K562 (cell line): ENCODE measurements at regions not wholly inside any gene's neighbourhood (a gene's known extent, or its start where the extent isn't known, plus 50 kb on each side); places are given as distances from the start of the nearest gene placed in this dataset.

ENCODE experiments used
- ATAC-seq: fragments of 200-7000 bp; cut with Tn5 transposase; 3 replicates; pipeline ENCODE4 v1.9.1; 2020; ENCODE audit warnings: moderate library complexity
- BruUV-seq: library from RNA; stranded (reverse); fragments of 400-500 nt; replicated peaks from 2 replicates; lab custom pipeline; 2021; lab: Mats Ljungman, UMichigan
- CTCF ChIA-PET: fragments of 300-600 bp; formaldehyde crosslinking; extraction: SDS; loops from one replicate; lab custom pipeline; 2021; ENCODE audit warnings: low intra/inter-chr PET ratio; lab: Yijun Ruan, JAX
- POLR2A ChIA-PET: fragments of 300-600, 350-650 bp; sonication (Branson Sonifier 250); formaldehyde crosslinking; extraction: SDS; loops from one replicate; lab custom pipeline; 2021; ENCODE audit warnings: antibody characterized with exemption, inconsistent platforms; lab: Yijun Ruan, JAX
- DNase-seq, 4 experiments: peaks; one replicate each; pipeline versions ENCODE4 v3.0.0 to v3.0.0-alpha.2; 2011 to 2018; ENCODE audit warnings: low spot score in 3 of 4, mixed read lengths in 3 of 4; ENCODE audit errors: extremely low read depth in 1 of 4
- FAIRE-seq: peaks from 2 replicates; lab custom pipeline; 2011; peaks lifted over from hg19 to GRCh38; lab: Jason Lieb, UNC
- H2AFZ ChIP-seq: 2 replicates; pipeline ENCODE4 v1.6.0; 2011; ENCODE audit warnings: low read depth, low read length, control low read depth, inconsistent platforms
- H3K27ac ChIP-seq: fragments of 200-600 bp; 3 replicates; pipeline ENCODE4 v1.8.0; 2011; ENCODE audit warnings: low read depth, mild to moderate bottlenecking, control low read depth, inconsistent platforms, low read length, moderate library complexity, mixed read lengths; ENCODE audit errors: extremely low read depth
- H3K27me3 ChIP-seq, 2 experiments: fragments of 300-600 bp in 1 of 2; 2 replicates in 1 of 2; 3 replicates in 1 of 2; pipeline versions ENCODE4 v1.6.0 to v1.8.0; 2011; ENCODE audit warnings: inconsistent platforms in 2 of 2, low read length in 2 of 2, mild to moderate bottlenecking in 1 of 2, mixed read lengths in 1 of 2, moderate library complexity in 1 of 2; ENCODE audit not compliant: control insufficient read depth in 2 of 2, insufficient read depth in 2 of 2
- H3K36me3 ChIP-seq: fragments of 300-600 bp; 3 replicates; pipeline ENCODE4 v1.8.0; 2011; ENCODE audit warnings: mild to moderate bottlenecking, low read length, inconsistent platforms; ENCODE audit not compliant: control insufficient read depth, insufficient read depth
- H3K4me1 ChIP-seq, 2 experiments: fragments of 200-600 bp in 1 of 2; replicated peaks in 1 of 2; 2 replicates in 1 of 2; 3 replicates in 1 of 2; pipeline versions ENCODE4 v1.5.1 to v1.8.0; 2011; ENCODE audit warnings: inconsistent platforms in 2 of 2, low read length in 2 of 2, mild to moderate bottlenecking in 1 of 2, mixed read lengths in 1 of 2, moderate library complexity in 1 of 2; ENCODE audit not compliant: control insufficient read depth in 2 of 2, insufficient read depth in 2 of 2
- H3K4me2 ChIP-seq: 2 replicates; pipeline ENCODE4 v1.6.1; 2011; ENCODE audit warnings: low read length, control low read depth, inconsistent platforms, mixed read lengths; ENCODE audit not compliant: insufficient read depth
- H3K4me3 ChIP-seq: fragments of 200-600 bp; sonication (generic), shearing (Covaris generic); 2 replicates; pipeline ENCODE4 v1.5.1; 2016; ENCODE audit warnings: control low read depth, inconsistent platforms
- H3K79me2 ChIP-seq: fragments of 200-600 bp; 3 replicates; pipeline ENCODE4 v1.8.0; 2011; ENCODE audit warnings: low read length, inconsistent platforms; ENCODE audit not compliant: control insufficient read depth, insufficient read depth
- H3K9ac ChIP-seq, 2 experiments: 2 replicates each; pipeline versions ENCODE4 v1.6.0 to v1.6.1; 2011; ENCODE audit warnings: low read depth in 2 of 2, low read length in 2 of 2, control low read depth in 1 of 2, inconsistent platforms in 1 of 2, mild to moderate bottlenecking in 1 of 2, mixed read lengths in 1 of 2; ENCODE audit not compliant: insufficient read depth in 1 of 2
- H3K9me1 ChIP-seq: one replicate; pipeline ENCODE4 v1.6.0; 2011; ENCODE audit warnings: inconsistent platforms, mild to moderate bottlenecking, low read length, moderate library complexity; ENCODE audit not compliant: control insufficient read depth, insufficient read depth
- H3K9me3 ChIP-seq: replicated peaks from 2 replicates; pipeline ENCODE4 v1.5.1; 2011; ENCODE audit warnings: low read depth, low read length, inconsistent platforms; ENCODE audit not compliant: control insufficient read depth, insufficient read depth
- H4K20me1 ChIP-seq: replicated peaks from 2 replicates; pipeline ENCODE4 v1.6.1; 2011; ENCODE audit warnings: low read length, inconsistent platforms, mixed read lengths; ENCODE audit not compliant: control insufficient read depth, insufficient read depth
- DNMT1 ChIP-seq: fragments of 450-650 bp; IDR thresholded peaks from 2 replicates; pipeline ENCODE4 v1.6.1; 2016; ENCODE audit warnings: antibody characterized with exemption, mild to moderate bottlenecking
- NR2C2 ChIP-seq, 2 experiments: fragments of 200-800 bp in 1 of 2; sonication (Bioruptor generic) in 1 of 2; sonication (generic) in 1 of 2; formaldehyde crosslinking in 1 of 2; IDR thresholded peaks; 2 replicates each; pipeline versions ENCODE4 v1.6.1 to v1.8.0; 2016 to 2022; ENCODE audit warnings: mild to moderate bottlenecking in 1 of 2, missing compliant biosample characterization in 1 of 2, missing genetic modification characterization in 1 of 2, missing genetic modification reagents in 1 of 2
- SETDB1 ChIP-seq: IDR thresholded peaks from one replicate; pipeline ENCODE4 v1.6.1; 2012; ENCODE audit warnings: low read length, control low read depth, inconsistent platforms
- SLC30A9 ChIP-seq: fragments of 250-450 bp; sonication (Bioruptor Pico); IDR thresholded peaks from 2 replicates; pipeline ENCODE4 v1.8.0; 2022; ENCODE audit warnings: mild to moderate bottlenecking, moderate library complexity
- WHSC1 ChIP-seq: IDR thresholded peaks from one replicate; pipeline ENCODE4 v1.6.1; 2012; ENCODE audit warnings: low read length, control low read depth, inconsistent platforms
- ZBTB17 ChIP-seq: fragments of 450-650 bp; formaldehyde crosslinking; IDR thresholded peaks from 2 replicates; pipeline ENCODE4 v1.4.0; 2020; ENCODE audit warnings: mild to moderate bottlenecking
- ZNF707 ChIP-seq: fragments of 250-450 bp; sonication (Bioruptor Pico); conservative IDR thresholded peaks from 2 replicates; pipeline ENCODE4 v1.8.0; 2022; ENCODE audit warnings: inconsistent platforms, mild to moderate bottlenecking, moderate library complexity
- WGBS: fragments of 100-300 bp; shearing (Covaris generic); methylation state at CpG from one replicate; pipeline ENCODE4 v1.1.6; 2016; ENCODE audit warnings: low coverage, mixed read lengths; ENCODE audit not compliant: insufficient coverage; ENCODE audit errors: missing lambda C conversion rate; 5-methylcytosine and 5-hydroxymethylcytosine counted together
- in situ Hi-C: fragments of 300-500 bp; cut with MboI; formaldehyde crosslinking; loops from 4 replicates; pipeline ENCODE4 v1.15.0; 2018; ENCODE audit warnings: inconsistent platforms, mixed read lengths
- intact Hi-C: fragments of 100-400 bp; cut with micrococcal nuclease; formaldehyde crosslinking; loops from 2 replicates; pipeline ENCODE4 v1.14.2; 2022
- TF ChIP-seq, protein P1 (sequence below): sonication (generic); formaldehyde crosslinking; IDR thresholded peaks from 2 replicates; pipeline ENCODE4 v1.8.0; 2022; ENCODE audit warnings: mild to moderate bottlenecking, missing genetic modification reagents
- TF ChIP-seq, protein P2 (sequence below): fragments of 450-650 bp; formaldehyde crosslinking; conservative IDR thresholded peaks from 2 replicates; pipeline ENCODE4 v1.4.0; 2022; ENCODE audit warnings: mild to moderate bottlenecking, missing genetic modification characterization
- TF ChIP-seq, protein P3 (sequence below): sonication (generic); formaldehyde crosslinking; IDR thresholded peaks from 2 replicates; pipeline ENCODE4 v1.8.1; 2023; ENCODE audit warnings: mild to moderate bottlenecking, missing genetic modification reagents

GRCh38 chr5:74530326-74531050 is 110.0 kb downstream of the ENC1 start:
- Histone ChIP-seq H3K9me3 (peaks cover 3% of the 10 kb centered on the region), H3K4me2 (no peak overlapping the region), H3K79me2 (no peaks in the 10 kb centered on the region), H2AFZ (no peak overlapping the region), H3K4me1 (no peaks in the 10 kb centered on the region), H3K4me3 (no peak overlapping the region), H3K36me3 (no peaks in the 10 kb centered on the region), H3K27me3 (no peaks in the 10 kb centered on the region; a peak in 1 of 5 replicates), H3K9ac (no peak overlapping the region), H3K9me1 (no peaks in the 10 kb centered on the region), H3K27ac (no peak overlapping the region), H4K20me1 (no peaks in the 10 kb centered on the region)
- intact Hi-C loops (no loop called here), in situ Hi-C loops (no loop called here)
- TF ChIP-seq, protein P1, sequence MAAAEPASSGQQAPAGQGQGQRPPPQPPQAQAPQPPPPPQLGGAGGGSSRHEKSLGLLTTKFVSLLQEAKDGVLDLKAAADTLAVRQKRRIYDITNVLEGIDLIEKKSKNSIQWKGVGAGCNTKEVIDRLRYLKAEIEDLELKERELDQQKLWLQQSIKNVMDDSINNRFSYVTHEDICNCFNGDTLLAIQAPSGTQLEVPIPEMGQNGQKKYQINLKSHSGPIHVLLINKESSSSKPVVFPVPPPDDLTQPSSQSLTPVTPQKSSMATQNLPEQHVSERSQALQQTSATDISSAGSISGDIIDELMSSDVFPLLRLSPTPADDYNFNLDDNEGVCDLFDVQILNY = no peak
- TF ChIP-seq WHSC1 = no peak
- TF ChIP-seq ZNF707 (CRISPR knock-in tag) = no peak
- TF ChIP-seq DNMT1 = no peak
- no peak for DNase-seq
- BruUV-seq = no TSS peak
- CTCF ChIA-PET = no interaction called here
- 2% methylated on average over 4 of the region's 4 CpGs for WGBS
- no peak for FAIRE-seq
- no peak for ATAC-seq
- POLR2A ChIA-PET = interaction anchor here (0.7 kb wide), 1 partner anchor 303 kb away, joined by 3 read pairs; no protein-coding TSS in a partner anchor

- Histone ChIP-seq H4K20me1 (no peaks in the 10 kb centered on the region), H3K4me2 (no peak overlapping the region), H3K9me3 (no peaks in the 10 kb centered on the region; the same call in 1 of the 2 replicates), H3K27ac (no peak overlapping the region), H2AFZ (no peak overlapping the region), H3K9ac (no peak overlapping the region), H3K4me1 (no peaks in the 10 kb centered on the region), H3K27me3 (no peaks in the 10 kb centered on the region; a peak in 1 of 5 replicates), H3K36me3 (no peaks in the 10 kb centered on the region), H3K9me1 (no peaks in the 10 kb centered on the region), H3K4me3 (no peak overlapping the region), H3K79me2 (no peaks in the 10 kb centered on the region)
- ATAC-seq = no peak
- 3% methylated on average over 7 of the region's 7 CpGs for WGBS
- no peak for DNase-seq
- no peak for FAIRE-seq
- in situ Hi-C loops (no loop called here), intact Hi-C loops (no loop called here)
- CTCF ChIA-PET = no interaction called here
- BruUV-seq = no TSS peak
- POLR2A ChIA-PET = interaction anchor here (0.7 kb wide), 1 partner anchor 405 kb away, joined by 3 read pairs; no protein-coding TSS in a partner anchor
- TF ChIP-seq NR2C2 (CRISPR knock-in tag; IDR thresholded peaks at IDR 0.05) (no peak), NR2C2 (tag; IDR thresholded peaks at IDR 0.05) (no peak), ZBTB17 (CRISPR knock-in tag) (no peak), SETDB1 (no peak), SLC30A9 (CRISPR knock-in tag) (no peak)
- TF ChIP-seq, protein P2, sequence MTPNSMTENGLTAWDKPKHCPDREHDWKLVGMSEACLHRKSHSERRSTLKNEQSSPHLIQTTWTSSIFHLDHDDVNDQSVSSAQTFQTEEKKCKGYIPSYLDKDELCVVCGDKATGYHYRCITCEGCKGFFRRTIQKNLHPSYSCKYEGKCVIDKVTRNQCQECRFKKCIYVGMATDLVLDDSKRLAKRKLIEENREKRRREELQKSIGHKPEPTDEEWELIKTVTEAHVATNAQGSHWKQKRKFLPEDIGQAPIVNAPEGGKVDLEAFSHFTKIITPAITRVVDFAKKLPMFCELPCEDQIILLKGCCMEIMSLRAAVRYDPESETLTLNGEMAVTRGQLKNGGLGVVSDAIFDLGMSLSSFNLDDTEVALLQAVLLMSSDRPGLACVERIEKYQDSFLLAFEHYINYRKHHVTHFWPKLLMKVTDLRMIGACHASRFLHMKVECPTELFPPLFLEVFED (CRISPR knock-in tag) = no peak
- TF ChIP-seq, protein P3, sequence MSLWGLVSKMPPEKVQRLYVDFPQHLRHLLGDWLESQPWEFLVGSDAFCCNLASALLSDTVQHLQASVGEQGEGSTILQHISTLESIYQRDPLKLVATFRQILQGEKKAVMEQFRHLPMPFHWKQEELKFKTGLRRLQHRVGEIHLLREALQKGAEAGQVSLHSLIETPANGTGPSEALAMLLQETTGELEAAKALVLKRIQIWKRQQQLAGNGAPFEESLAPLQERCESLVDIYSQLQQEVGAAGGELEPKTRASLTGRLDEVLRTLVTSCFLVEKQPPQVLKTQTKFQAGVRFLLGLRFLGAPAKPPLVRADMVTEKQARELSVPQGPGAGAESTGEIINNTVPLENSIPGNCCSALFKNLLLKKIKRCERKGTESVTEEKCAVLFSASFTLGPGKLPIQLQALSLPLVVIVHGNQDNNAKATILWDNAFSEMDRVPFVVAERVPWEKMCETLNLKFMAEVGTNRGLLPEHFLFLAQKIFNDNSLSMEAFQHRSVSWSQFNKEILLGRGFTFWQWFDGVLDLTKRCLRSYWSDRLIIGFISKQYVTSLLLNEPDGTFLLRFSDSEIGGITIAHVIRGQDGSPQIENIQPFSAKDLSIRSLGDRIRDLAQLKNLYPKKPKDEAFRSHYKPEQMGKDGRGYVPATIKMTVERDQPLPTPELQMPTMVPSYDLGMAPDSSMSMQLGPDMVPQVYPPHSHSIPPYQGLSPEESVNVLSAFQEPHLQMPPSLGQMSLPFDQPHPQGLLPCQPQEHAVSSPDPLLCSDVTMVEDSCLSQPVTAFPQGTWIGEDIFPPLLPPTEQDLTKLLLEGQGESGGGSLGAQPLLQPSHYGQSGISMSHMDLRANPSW (CRISPR knock-in tag) = no peak
Measured at GRCh38 chr5:74529101-74529500, 111.4 kb downstream of the ENC1 start.
